HL-60 (cell line): ENCODE measurements at regions not wholly inside any gene's neighbourhood (a gene's known extent, or its start where the extent isn't known, plus 50 kb on each side); places are given as distances from the start of the nearest gene placed in this dataset.

Experiments used
- GABPA ChIP-seq: IDR thresholded peaks from 2 replicates; pipeline ENCODE4 v1.6.1; 2012; ENCODE audit warnings: low read depth
- POLR2AphosphoS5 ChIP-seq: IDR thresholded peaks from 2 replicates; pipeline ENCODE4 v1.6.1; 2012; ENCODE audit warnings: low read depth
- REST ChIP-seq: IDR thresholded peaks from 2 replicates; pipeline ENCODE4 v1.6.1; 2012; ENCODE audit warnings: low read depth; ENCODE audit not compliant: insufficient replicate concordance
- SPI1 ChIP-seq: IDR thresholded peaks from 2 replicates; pipeline ENCODE4 v1.6.1; 2012; ENCODE audit warnings: low read depth, mild to moderate bottlenecking, borderline replicate concordance
- TF ChIP-seq, protein P1 (sequence below): IDR thresholded peaks from one replicate; pipeline ENCODE4 v1.5.1; 2011; ENCODE audit warnings: low read length, control low read depth, inconsistent platforms; ENCODE audit not compliant: insufficient read depth

DNA sequence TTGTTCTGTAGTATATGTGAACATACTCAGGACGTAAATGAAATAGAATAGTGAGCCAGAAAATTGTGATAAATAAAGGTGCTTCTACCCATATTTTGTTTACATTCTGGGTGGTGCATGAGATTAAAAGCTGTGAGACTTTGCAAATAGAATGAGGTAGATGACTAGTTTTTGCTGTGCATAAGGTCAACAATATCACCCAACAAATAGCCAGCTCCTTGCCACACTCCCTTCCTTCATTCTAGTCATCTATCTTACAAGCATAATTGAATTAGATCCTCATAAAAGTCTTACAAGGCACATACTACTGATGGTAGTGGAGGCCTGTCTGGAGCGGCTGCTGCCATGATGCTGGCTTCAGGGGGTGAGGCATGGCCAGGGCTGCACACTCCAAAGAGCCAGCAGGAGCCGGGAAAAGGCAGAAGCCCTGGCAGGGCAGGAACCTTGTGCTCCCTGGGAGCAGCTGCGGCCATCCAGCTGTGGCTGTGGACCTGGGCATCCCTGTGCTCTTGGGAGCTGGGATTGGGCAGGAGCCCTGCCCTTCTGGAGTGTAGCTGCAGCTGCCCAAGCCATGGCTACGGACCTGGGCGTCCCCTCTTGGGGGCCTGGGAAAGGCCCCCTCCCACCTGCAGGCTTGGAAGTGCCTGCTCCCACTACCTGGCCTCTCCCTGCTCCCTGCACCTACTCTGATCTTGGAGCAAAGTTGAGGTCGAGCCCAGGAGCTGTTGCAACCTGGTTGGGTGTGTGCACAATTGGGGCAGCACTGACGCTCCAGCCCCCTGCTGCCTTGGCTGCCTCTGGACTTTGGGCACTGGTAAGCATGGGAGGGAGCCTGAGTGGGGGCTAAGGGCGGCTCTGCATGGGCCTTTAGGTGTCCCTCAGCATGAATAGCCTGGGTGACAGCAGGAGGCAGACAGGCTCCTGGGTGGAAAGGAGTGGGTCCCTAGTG is 112.8 kb downstream of the DACT1 start:
- TF ChIP-seq, protein P1, sequence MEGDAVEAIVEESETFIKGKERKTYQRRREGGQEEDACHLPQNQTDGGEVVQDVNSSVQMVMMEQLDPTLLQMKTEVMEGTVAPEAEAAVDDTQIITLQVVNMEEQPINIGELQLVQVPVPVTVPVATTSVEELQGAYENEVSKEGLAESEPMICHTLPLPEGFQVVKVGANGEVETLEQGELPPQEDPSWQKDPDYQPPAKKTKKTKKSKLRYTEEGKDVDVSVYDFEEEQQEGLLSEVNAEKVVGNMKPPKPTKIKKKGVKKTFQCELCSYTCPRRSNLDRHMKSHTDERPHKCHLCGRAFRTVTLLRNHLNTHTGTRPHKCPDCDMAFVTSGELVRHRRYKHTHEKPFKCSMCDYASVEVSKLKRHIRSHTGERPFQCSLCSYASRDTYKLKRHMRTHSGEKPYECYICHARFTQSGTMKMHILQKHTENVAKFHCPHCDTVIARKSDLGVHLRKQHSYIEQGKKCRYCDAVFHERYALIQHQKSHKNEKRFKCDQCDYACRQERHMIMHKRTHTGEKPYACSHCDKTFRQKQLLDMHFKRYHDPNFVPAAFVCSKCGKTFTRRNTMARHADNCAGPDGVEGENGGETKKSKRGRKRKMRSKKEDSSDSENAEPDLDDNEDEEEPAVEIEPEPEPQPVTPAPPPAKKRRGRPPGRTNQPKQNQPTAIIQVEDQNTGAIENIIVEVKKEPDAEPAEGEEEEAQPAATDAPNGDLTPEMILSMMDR, result no peak
- no peak for TF ChIP-seq POLR2AphosphoS5
- no peak for TF ChIP-seq SPI1
- TF ChIP-seq REST, result no peak
- TF ChIP-seq GABPA, result no peak
